IMR-90 (cell line): ENCODE measurements at regions not wholly inside any gene's neighbourhood (a gene's known extent, or its start where the extent isn't known, plus 50 kb on each side); places are given as distances from the start of the nearest gene placed in this dataset.

Source experiments
- ATAC-seq: fragments of 200-7000 bp; cut with Tn5 transposase; 2 replicates; pipeline ENCODE4 v1.9.1; 2020; ENCODE audit warnings: low read depth, mild to moderate bottlenecking, moderate library complexity
- BruUV-seq: library from RNA; stranded (reverse); fragments of 400-500 nt; replicated peaks from 2 replicates; lab custom pipeline; 2021; lab: Mats Ljungman, UMichigan
- CTCF ChIA-PET: fragments of 300-600 bp; formaldehyde crosslinking; extraction: SDS; loops from one replicate; lab custom pipeline; 2021; ENCODE audit warnings: antibody characterized with exemption; lab: Yijun Ruan, JAX
- POLR2A ChIA-PET: fragments of 300-600 bp; sonication (Branson Sonifier 250); formaldehyde crosslinking; loops from one replicate; lab custom pipeline; 2022; ENCODE audit warnings: antibody characterized with exemption; ENCODE audit not compliant: unreplicated experiment; lab: Charles Lee
- DNase-seq: peaks from one replicate; pipeline ENCODE4 v3.0.0; 2013
- H2AFZ ChIP-seq: replicated peaks from 2 replicates; pipeline ENCODE3; 2013; ENCODE audit warnings: low read length, mild to moderate bottlenecking; ENCODE audit not compliant: poor library complexity
- H2AK5ac ChIP-seq: 2 replicates; pipeline ENCODE4 v1.6.1; 2013; ENCODE audit warnings: low read depth, low read length, inconsistent platforms
- H2AK9ac ChIP-seq: replicated peaks from 2 replicates; pipeline ENCODE3; 2013; ENCODE audit warnings: mild to moderate bottlenecking, low read depth, low read length, moderate library complexity; ENCODE audit not compliant: poor library complexity
- H2BK120ac ChIP-seq: 2 replicates; pipeline ENCODE4 v1.6.1; 2013; ENCODE audit warnings: low read depth, low read length, inconsistent platforms
- H2BK15ac ChIP-seq: 3 replicates; pipeline ENCODE4 v1.6.1; 2013; ENCODE audit warnings: low read depth, low read length, inconsistent platforms
- H2BK20ac ChIP-seq: 2 replicates; pipeline ENCODE4 v1.6.1; 2013; ENCODE audit warnings: low read depth, mild to moderate bottlenecking, inconsistent platforms, low read length, moderate library complexity
- H2BK5ac ChIP-seq: 2 replicates; pipeline ENCODE4 v1.6.1; 2013; ENCODE audit warnings: mild to moderate bottlenecking, low read depth, low read length, inconsistent platforms; ENCODE audit not compliant: poor library complexity, severe bottlenecking
- H3K14ac ChIP-seq: replicated peaks from 2 replicates; pipeline ENCODE4 v1.6.1; 2013; ENCODE audit warnings: low read depth, low read length, inconsistent platforms
- H3K18ac ChIP-seq: 2 replicates; pipeline ENCODE4 v1.6.1; 2013; ENCODE audit warnings: low read depth, low read length, control low read depth
- H3K23ac ChIP-seq: 2 replicates; pipeline ENCODE4 v1.6.1; 2013; ENCODE audit warnings: low read depth, low read length, inconsistent platforms
- H3K27ac ChIP-seq: 2 replicates; pipeline ENCODE4 v1.5.1; 2013; ENCODE audit warnings: mild to moderate bottlenecking, control low read depth, low read length; ENCODE audit not compliant: insufficient read depth
- H3K27me3 ChIP-seq: 2 replicates; pipeline ENCODE4 v1.6.1; 2013; ENCODE audit warnings: low read length; ENCODE audit not compliant: control insufficient read depth, insufficient read depth
- H3K36me3 ChIP-seq: 2 replicates; pipeline ENCODE4 v1.6.1; 2013; ENCODE audit warnings: low read length, mixed read lengths; ENCODE audit not compliant: control insufficient read depth, insufficient read depth
- H3K4ac ChIP-seq: 2 replicates; pipeline ENCODE4 v1.6.1; 2013; ENCODE audit warnings: low read depth, low read length, inconsistent platforms
- H3K4me1 ChIP-seq: 2 replicates; pipeline ENCODE4 v1.6.1; 2013; ENCODE audit warnings: low read length, mixed read lengths; ENCODE audit not compliant: control insufficient read depth, insufficient read depth
- H3K4me2 ChIP-seq: 2 replicates; pipeline ENCODE4 v1.6.1; 2013; ENCODE audit warnings: low read depth, mild to moderate bottlenecking, control low read depth, low read length, moderate library complexity
- H3K4me3 ChIP-seq: 2 replicates; pipeline ENCODE4 v1.5.1; 2013; ENCODE audit warnings: low read depth, mild to moderate bottlenecking, control low read depth, low read length, moderate library complexity; ENCODE audit not compliant: insufficient read depth
- H3K56ac ChIP-seq: 2 replicates; pipeline ENCODE4 v1.6.1; 2013; ENCODE audit warnings: low read length, inconsistent platforms; ENCODE audit not compliant: insufficient read depth; ENCODE audit errors: extremely low read depth
- H3K79me1 ChIP-seq, 2 experiments: 2 replicates each; pipeline ENCODE4 v1.6.1; 2013; ENCODE audit warnings: low read length in 2 of 2, inconsistent platforms in 1 of 2, low read depth in 1 of 2
- H3K9ac ChIP-seq: 2 replicates; pipeline ENCODE4 v1.6.1; 2013; ENCODE audit warnings: low read depth, low read length, control low read depth
- H3K9me1 ChIP-seq: 2 replicates; pipeline ENCODE4 v1.6.1; 2013; ENCODE audit warnings: low read length, inconsistent platforms; ENCODE audit not compliant: insufficient read depth
- H3K9me3 ChIP-seq: 2 replicates; pipeline ENCODE4 v1.6.1; 2013; ENCODE audit warnings: low read length; ENCODE audit not compliant: control insufficient read depth, insufficient read depth
- H4K20me1 ChIP-seq: 2 replicates; pipeline ENCODE4 v1.6.1; 2013; ENCODE audit warnings: low read length, inconsistent platforms; ENCODE audit not compliant: insufficient read depth
- H4K5ac ChIP-seq: 2 replicates; pipeline ENCODE4 v1.6.1; 2013; ENCODE audit warnings: mild to moderate bottlenecking, low read depth, low read length, control low read depth
- H4K8ac ChIP-seq, 2 experiments: 2 replicates each; pipeline ENCODE4 v1.6.1; 2013; ENCODE audit warnings: low read depth in 2 of 2, low read length in 2 of 2, control low read depth in 1 of 2, inconsistent platforms in 1 of 2
- H4K91ac ChIP-seq: 2 replicates; pipeline ENCODE4 v1.6.1; 2013; ENCODE audit warnings: low read depth, low read length, inconsistent platforms; ENCODE audit not compliant: insufficient read depth
- BHLHE40 ChIP-seq: fragments of 150-350 bp; IDR thresholded peaks from 2 replicates; pipeline ENCODE4 v1.6.1; 2016; ENCODE audit warnings: mild to moderate bottlenecking, low read depth, low read length
- CHD1 ChIP-seq: IDR thresholded peaks from 2 replicates; pipeline ENCODE4 v1.6.1; 2012; ENCODE audit warnings: low read depth, low read length, improper control_type of control experiment
- CTCF ChIP-seq: conservative IDR thresholded peaks from 2 replicates; pipeline ENCODE4 v1.5.1; 2012; ENCODE audit warnings: mild to moderate bottlenecking, low read depth, low read length, improper control_type of control experiment
- FOS ChIP-seq: fragments of 150-350 bp; IDR thresholded peaks from 2 replicates; pipeline ENCODE4 v1.6.1; 2016; ENCODE audit warnings: low read depth, low read length
- MAFK ChIP-seq: IDR thresholded peaks from 2 replicates; pipeline ENCODE4 v1.6.1; 2012; ENCODE audit warnings: low read depth, low read length, improper control_type of control experiment
- POLR2A ChIP-seq: IDR thresholded peaks from 2 replicates; pipeline ENCODE4 v1.6.1; 2012; ENCODE audit warnings: mild to moderate bottlenecking, low read depth, low read length
- RAD21 ChIP-seq: IDR thresholded peaks from 2 replicates; pipeline ENCODE4 v1.6.1; 2012; ENCODE audit warnings: low read length, improper control_type of control experiment
- RCOR1 ChIP-seq: IDR thresholded peaks from 2 replicates; pipeline ENCODE4 v1.6.1; 2012; ENCODE audit warnings: mild to moderate bottlenecking, low read length, improper control_type of control experiment; ENCODE audit not compliant: insufficient replicate concordance
- RFX5 ChIP-seq: IDR thresholded peaks from 2 replicates; pipeline ENCODE4 v1.8.0; 2012; ENCODE audit warnings: low read depth, mild to moderate bottlenecking, low read length, moderate library complexity
- SMC3 ChIP-seq: fragments of 150-350 bp; IDR thresholded peaks from 2 replicates; pipeline ENCODE4 v1.6.1; 2016; ENCODE audit warnings: low read depth, mild to moderate bottlenecking, antibody characterized with exemption, low read length, moderate library complexity
- USF2 ChIP-seq: fragments of 150-350 bp; IDR thresholded peaks from 2 replicates; pipeline ENCODE4 v1.6.1; 2017; ENCODE audit warnings: mild to moderate bottlenecking, antibody characterized with exemption, low read length, low read depth
- WGBS, 2 experiments: methylation state at CpG; one replicate each; pipeline versions ENCODE4 v1.1.5 to v1.1.7; 2013; ENCODE audit warnings: missing lambda C conversion rate in 2 of 2; ENCODE audit not compliant: insufficient read length in 1 of 2; ENCODE audit errors: extremely low coverage in 2 of 2; 5-methylcytosine and 5-hydroxymethylcytosine counted together
- dilution Hi-C: fragments of 300-500 bp; cut with HindIII; formaldehyde crosslinking; loops from one replicate; pipeline ENCODE4 v1.14.3; 2018; ENCODE audit warnings: low sequenced_read_pairs; ENCODE audit not compliant: unreplicated experiment
- in situ Hi-C: fragments of 300-500 bp; cut with MboI; formaldehyde crosslinking; loops from 3 replicates; pipeline ENCODE4 v1.14.3; 2019; ENCODE audit warnings: low sequenced_read_pairs, inconsistent platforms, mixed read lengths
- intact Hi-C: fragments of 100-400 bp; cut with micrococcal nuclease; formaldehyde crosslinking; loops from 2 replicates; pipeline ENCODE4 v1.10.0; 2022

- Histone ChIP-seq H3K9ac (no peak overlapping the region), H3K27me3 (no peaks in the 10 kb centered on the region), H4K20me1 (no peaks in the 10 kb centered on the region), H3K4me1 (no peaks in the 10 kb centered on the region), H3K27ac (no peak overlapping the region), H3K18ac (no peak overlapping the region), H3K56ac (no peak overlapping the region), H2AK5ac (no peak overlapping the region), H4K91ac (no peak overlapping the region), H3K14ac (no peak overlapping the region), H4K5ac (no peak overlapping the region), H3K36me3 (no peaks in the 10 kb centered on the region), H3K4me2 (no peak overlapping the region), H4K8ac (no peak overlapping the region), H2BK5ac (no peak overlapping the region), H2BK15ac (no peak overlapping the region), H3K4ac (no peak overlapping the region), H3K9me1 (no peaks in the 10 kb centered on the region), H3K9me3 (peaks cover 21% of the 10 kb centered on the region), H2BK20ac (no peak overlapping the region), H3K79me1 (no peaks in the 10 kb centered on the region), H3K23ac (no peak overlapping the region), H3K4me3 (no peak overlapping the region), H2AFZ (no peak overlapping the region), H2AK9ac (no peak overlapping the region), H2BK120ac (no peak overlapping the region)
- in situ Hi-C loops (no loop called here), intact Hi-C loops (no loop called here), dilution Hi-C loops (no loop called here)
- no CpG with 5 or more reads among the region's 3 CpGs for WGBS, 2 experiments
- ChIA-PET CTCF (no interaction called here), POLR2A (no interaction called here)
- BruUV-seq = no TSS peak
- TF ChIP-seq FOS (no peak), SMC3 (no peak), RCOR1 (no peak), USF2 (no peak), RFX5 (no peak), CTCF (no peak), MAFK (no peak), RAD21 (no peak), CHD1 (no peak), BHLHE40 (no peak), POLR2A (no peak)
- DNase-seq = no peak
- no peak for ATAC-seq
Observed at GRCh38 chr16:9419161-9419560, 327.7 kb downstream of the HAPSTR1 start.
